ENCODE measurements at regions not wholly inside any gene's neighbourhood (a gene's known extent, or its start where the extent isn't known, plus 50 kb on each side); places are given as distances from the start of the nearest gene placed in this dataset.

DNA sequence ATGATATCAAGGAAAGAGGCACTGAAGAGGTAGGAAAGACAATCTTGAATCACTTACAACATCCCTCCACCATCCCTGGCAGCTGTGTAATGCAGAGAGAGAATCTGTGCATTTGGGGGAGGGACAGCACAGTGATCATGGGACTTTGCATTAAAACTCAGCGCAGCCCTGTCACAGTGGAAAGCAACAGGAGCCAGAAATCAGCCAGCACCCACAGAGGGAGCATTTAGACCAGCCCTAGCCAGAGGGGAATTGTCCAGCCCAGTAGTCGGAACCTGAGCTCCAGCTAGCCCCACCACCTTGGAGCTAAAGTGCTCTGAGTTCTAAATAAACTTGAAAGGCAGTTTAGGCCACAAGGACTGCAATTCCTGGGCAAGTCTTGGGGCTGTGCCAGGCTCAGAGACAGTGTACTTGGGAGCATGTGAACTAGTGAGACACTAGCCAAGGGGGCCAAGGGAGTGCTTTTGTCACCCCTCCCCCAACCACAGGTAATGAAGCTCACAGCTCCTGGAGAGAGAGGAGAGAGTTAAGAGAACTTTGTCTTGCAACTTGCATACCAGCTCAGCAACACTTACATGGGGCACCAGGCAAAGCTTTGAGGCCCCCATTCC is 83.9 kb upstream of the FAM241A start:
- TF ChIP-seq CTCF (IDR thresholded peaks at IDR 0.05; ENCODE audit: insufficient read depth, low read length, poor library complexity, severe bottlenecking) (no peak), EZH2phosphoT487 (conservative IDR thresholded peaks at IDR 0.05; ENCODE audit: low read length) (no peak)
- Histone ChIP-seq H3K79me2 (ENCODE audit: insufficient read depth, low read length) (no peaks in the 10 kb centered on the region), H3F3A (ENCODE audit: insufficient read depth) (no peaks in the 10 kb centered on the region), H3K36me3 (ENCODE audit: low read length) (no peaks in the 10 kb centered on the region), H3K9ac (ENCODE audit: low read length) (no peak overlapping the region), H3K9me2 (replicated peaks; ENCODE audit: insufficient read depth, low read length) (no peaks in the 10 kb centered on the region), H2AFZ (ENCODE audit: low read depth, low read length, severe bottlenecking) (no peak overlapping the region), H4K20me1 (ENCODE audit: low read depth, low read length) (no peaks in the 10 kb centered on the region), H3K9me3 (ENCODE audit: insufficient read depth, low read length) (no peaks in the 10 kb centered on the region), H3K27me3 (ENCODE audit: low read length) (no peaks in the 10 kb centered on the region), H3K4me2 (ENCODE audit: low read depth, low read length, poor library complexity, severe bottlenecking) (no peak overlapping the region), H3K27ac (ENCODE audit: low read depth, low read length) (no peak overlapping the region), H3K4me3 (ENCODE audit: insufficient read depth, low read length, poor library complexity, severe bottlenecking) (no peak overlapping the region)

DNA sequence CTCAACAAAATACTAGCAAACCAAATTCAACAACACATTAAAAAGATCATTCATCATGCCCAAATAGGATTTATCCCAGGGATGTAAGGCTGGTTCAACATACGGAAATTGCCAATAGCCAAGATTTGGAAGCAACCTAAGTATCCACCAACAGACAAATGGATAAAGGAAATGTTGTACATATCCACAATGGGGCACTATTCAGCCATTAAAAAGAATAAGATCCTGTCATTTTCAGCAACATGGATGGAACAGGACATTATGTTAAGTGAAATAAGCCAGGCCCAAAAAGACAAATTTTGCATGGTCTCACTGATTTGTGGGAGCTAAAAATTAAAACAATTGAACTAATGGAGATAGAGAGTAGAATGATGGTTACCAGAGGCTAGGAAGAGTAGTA is 82.0 kb upstream of the FAM241A start:
- no peaks in the 10 kb centered on the region for H3K9me2 ChIP-seq (replicated peaks; ENCODE audit: insufficient read depth, low read length)
- no peaks in the 10 kb centered on the region for H3F3A ChIP-seq (ENCODE audit: insufficient read depth)
- no peaks in the 10 kb centered on the region for H3K36me3 ChIP-seq (ENCODE audit: low read length)
- H3K4me3 ChIP-seq (ENCODE audit: insufficient read depth, low read length, poor library complexity, severe bottlenecking): no peak overlapping the region
- H3K79me2 ChIP-seq (ENCODE audit: insufficient read depth, low read length): no peaks in the 10 kb centered on the region
- no peak overlapping the region for H2AFZ ChIP-seq (ENCODE audit: low read depth, low read length, severe bottlenecking)
- H3K9me3 ChIP-seq (ENCODE audit: insufficient read depth, low read length): no peaks in the 10 kb centered on the region
- TF ChIP-seq CTCF (IDR thresholded peaks at IDR 0.05; ENCODE audit: insufficient read depth, low read length, poor library complexity, severe bottlenecking): no peak
- no peak for TF ChIP-seq EZH2phosphoT487 (conservative IDR thresholded peaks at IDR 0.05; ENCODE audit: low read length)
- H3K27ac ChIP-seq (ENCODE audit: low read depth, low read length): no peak overlapping the region
- no peaks in the 10 kb centered on the region for H4K20me1 ChIP-seq (ENCODE audit: low read depth, low read length)
- no peaks in the 10 kb centered on the region for H3K27me3 ChIP-seq (ENCODE audit: low read length)
- H3K4me2 ChIP-seq (ENCODE audit: low read depth, low read length, poor library complexity, severe bottlenecking): no peak overlapping the region
- H3K9ac ChIP-seq (ENCODE audit: low read length): no peak overlapping the region

DNA sequence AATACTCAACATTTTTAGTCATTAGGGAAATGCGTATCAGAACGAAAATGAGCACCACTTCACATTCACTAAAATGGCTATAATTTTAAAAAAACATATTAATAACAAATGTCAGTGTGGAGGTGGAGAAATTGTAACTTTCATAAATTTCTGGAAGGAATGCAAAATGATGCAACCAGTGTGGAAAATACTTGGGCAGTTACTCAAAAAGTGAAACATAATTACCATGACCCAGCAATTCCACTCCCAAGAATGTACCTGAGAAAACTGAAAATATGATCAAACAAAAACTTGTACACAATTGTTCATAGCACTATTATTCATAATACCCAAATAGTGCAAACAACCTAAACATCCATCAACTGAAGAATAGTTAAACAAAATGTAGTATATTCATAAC is 76.1 kb upstream of the FAM241A start:
- Histone ChIP-seq H3K9ac (ENCODE audit: low read length) (no peak overlapping the region), H3K27me3 (ENCODE audit: low read length) (no peaks in the 10 kb centered on the region), H2AFZ (ENCODE audit: low read depth, low read length, severe bottlenecking) (no peak overlapping the region), H3K36me3 (ENCODE audit: low read length) (no peaks in the 10 kb centered on the region), H3K79me2 (ENCODE audit: insufficient read depth, low read length) (no peaks in the 10 kb centered on the region), H3K9me2 (replicated peaks; ENCODE audit: insufficient read depth, low read length) (no peaks in the 10 kb centered on the region), H3K9me3 (ENCODE audit: insufficient read depth, low read length) (no peaks in the 10 kb centered on the region), H3K4me2 (ENCODE audit: low read depth, low read length, poor library complexity, severe bottlenecking) (no peak overlapping the region), H4K20me1 (ENCODE audit: low read depth, low read length) (no peaks in the 10 kb centered on the region), H3F3A (ENCODE audit: insufficient read depth) (no peaks in the 10 kb centered on the region), H3K4me3 (ENCODE audit: insufficient read depth, low read length, poor library complexity, severe bottlenecking) (no peak overlapping the region), H3K27ac (ENCODE audit: low read depth, low read length) (no peak overlapping the region)
- no peak for TF ChIP-seq EZH2phosphoT487 (conservative IDR thresholded peaks at IDR 0.05; ENCODE audit: low read length)
- no peak for TF ChIP-seq CTCF (IDR thresholded peaks at IDR 0.05; ENCODE audit: insufficient read depth, low read length, poor library complexity, severe bottlenecking)
